ENCODE measurements at regions not wholly inside any gene's neighbourhood (a gene's known extent, or its start where the extent isn't known, plus 50 kb on each side); places are given as distances from the start of the nearest gene placed in this dataset.

- TF ChIP-seq CTCF (IDR thresholded peaks at IDR 0.05) = no peak
- no peak for TF ChIP-seq EP300 (IDR thresholded peaks at IDR 0.05)
- TF ChIP-seq POLR2A (IDR thresholded peaks at IDR 0.05) = no peak
Observed at GRCh38 chr2:52336951-52337350, 1305.0 kb upstream of the NRXN1 start.
